CD4-positive, alpha-beta T cell (primary cell): ENCODE measurements at regions not wholly inside any gene's neighbourhood (a gene's known extent, or its start where the extent isn't known, plus 50 kb on each side); places are given as distances from the start of the nearest gene placed in this dataset.
"Not testable (repeated sequence)": the region's sequence is repeated elsewhere in the genome, so short reads cannot be mapped to it uniquely, and the experiment has no call there.

ENCODE experiments used
- ATAC-seq: fragments of 200-7000 bp; cut with Tn5 transposase; one replicate; pipeline ENCODE4 v1.10.0; 2022; ENCODE audit warnings: mild to moderate bottlenecking; ENCODE audit not compliant: poor library complexity
- CTCF ChIA-PET: fragments of 350-600 bp; sonication (Branson Sonifier 250); formaldehyde crosslinking; loops from one replicate; lab custom pipeline; 2021; ENCODE audit warnings: antibody characterized with exemption, inconsistent platforms; lab: Charles Lee
- POLR2A ChIA-PET: fragments of 350-600 bp; sonication (Branson Sonifier 250); formaldehyde crosslinking; loops from one replicate; lab custom pipeline; 2021; ENCODE audit warnings: antibody characterized with exemption, inconsistent platforms; lab: Charles Lee
- DNase-seq, 14 experiments: peaks; one replicate each; pipeline ENCODE4 v3.0.0-alpha.2; 2013 to 2020; ENCODE audit warnings: mixed read lengths in 2 of 14
- H3K27ac ChIP-seq, 2 donors: one replicate each; pipeline versions ENCODE4 v1.5.1 to v1.7.0; 2013; ENCODE audit warnings: low read length in 2 of 2, low read depth in 1 of 2, mild to moderate bottlenecking in 1 of 2
- H3K27me3 ChIP-seq, 2 experiments: 1 replicate in 1 of 2; 2 replicates in 1 of 2; pipeline versions ENCODE4 v1.6.1 to v1.7.0; 2013; ENCODE audit warnings: low read length in 2 of 2, control low read depth in 1 of 2, mild to moderate bottlenecking in 1 of 2, moderate library complexity in 1 of 2; ENCODE audit not compliant: insufficient read depth in 2 of 2, control insufficient read depth in 1 of 2
- H3K36me3 ChIP-seq: one replicate; pipeline ENCODE4 v1.6.1; 2013; ENCODE audit warnings: low read length, control low read depth; ENCODE audit not compliant: insufficient read depth
- H3K4me1 ChIP-seq: one replicate; pipeline ENCODE4 v1.6.1; 2013; ENCODE audit warnings: low read length, control low read depth; ENCODE audit not compliant: insufficient read depth
- H3K4me3 ChIP-seq: one replicate; pipeline ENCODE4 v1.5.1; 2013; ENCODE audit warnings: mild to moderate bottlenecking, low read length, moderate library complexity
- H3K9me3 ChIP-seq, 2 experiments: 1 replicate in 1 of 2; 2 replicates in 1 of 2; pipeline versions ENCODE4 v1.6.1 to v1.7.0; 2013; ENCODE audit warnings: low read length in 2 of 2, mild to moderate bottlenecking in 2 of 2, control low read depth in 1 of 2, moderate library complexity in 1 of 2; ENCODE audit not compliant: control insufficient read depth in 1 of 2, insufficient read depth in 1 of 2
- H3K27ac Mint-ChIP-seq: one replicate; pipeline ENCODE4 v1.8.0; 2020; ENCODE audit warnings: mixed read lengths
- H3K27me3 Mint-ChIP-seq: one replicate; pipeline ENCODE4 v1.8.0; 2021; ENCODE audit warnings: mixed read lengths
- H3K36me3 Mint-ChIP-seq: one replicate; pipeline ENCODE4 v1.8.0; 2021; ENCODE audit warnings: low read depth, mixed read lengths
- H3K4me1 Mint-ChIP-seq: one replicate; pipeline ENCODE4 v1.8.0; 2021; ENCODE audit warnings: low read depth, mixed read lengths
- H3K4me3 Mint-ChIP-seq: one replicate; pipeline ENCODE4 v1.8.0; 2020; ENCODE audit warnings: mild to moderate bottlenecking, mixed read lengths
- H3K9me3 Mint-ChIP-seq: one replicate; pipeline ENCODE4 v1.8.0; 2020; ENCODE audit warnings: mixed read lengths
- intact Hi-C, 2 experiments: fragments of 100-400 bp; cut with DNase I in 1 of 2; cut with micrococcal nuclease in 1 of 2; formaldehyde crosslinking; loops; one replicate each; pipeline versions ENCODE4 v1.15.1 to v1.9.0; 2023 to 2025; cut with DNase I, micrococcal nuclease
- TF ChIP-seq, protein P1 (sequence below): fragments of 200-600 bp; IDR thresholded peaks from one replicate; pipeline ENCODE4 v1.8.0; 2022; ENCODE audit warnings: antibody characterized with exemption, mild to moderate bottlenecking

DNA sequence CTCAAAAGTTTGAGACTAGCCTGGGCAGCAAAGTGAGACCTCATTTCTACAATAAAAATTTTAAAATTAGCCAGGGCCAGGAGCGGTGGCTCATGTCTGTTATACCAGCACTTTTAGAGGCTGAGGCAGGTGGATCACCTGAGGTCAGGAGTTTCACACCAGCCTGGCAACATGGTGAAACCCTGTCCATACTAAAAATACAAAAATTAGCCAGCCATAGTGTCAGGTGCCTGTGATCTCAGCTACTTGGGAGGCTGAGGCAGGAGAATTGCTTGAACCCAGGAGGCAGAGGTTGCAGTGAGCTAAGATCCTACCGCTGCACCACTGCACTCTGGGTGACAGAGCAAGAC is 85.1 kb upstream of the MAP4 start:
- DNase-seq, H3K36me3 Mint-ChIP-seq, H3K4me1 Mint-ChIP-seq, ATAC-seq, intact Hi-C loops, H3K4me1 ChIP-seq, H3K9me3 Mint-ChIP-seq, H3K27ac ChIP-seq, H3K27me3 Mint-ChIP-seq, H3K9me3 ChIP-seq, H3K4me3 ChIP-seq, H3K36me3 ChIP-seq, POLR2A ChIA-PET, H3K27ac Mint-ChIP-seq, CTCF ChIA-PET, H3K4me3 Mint-ChIP-seq, H3K27me3 ChIP-seq: not testable (repeated sequence)

DNA sequence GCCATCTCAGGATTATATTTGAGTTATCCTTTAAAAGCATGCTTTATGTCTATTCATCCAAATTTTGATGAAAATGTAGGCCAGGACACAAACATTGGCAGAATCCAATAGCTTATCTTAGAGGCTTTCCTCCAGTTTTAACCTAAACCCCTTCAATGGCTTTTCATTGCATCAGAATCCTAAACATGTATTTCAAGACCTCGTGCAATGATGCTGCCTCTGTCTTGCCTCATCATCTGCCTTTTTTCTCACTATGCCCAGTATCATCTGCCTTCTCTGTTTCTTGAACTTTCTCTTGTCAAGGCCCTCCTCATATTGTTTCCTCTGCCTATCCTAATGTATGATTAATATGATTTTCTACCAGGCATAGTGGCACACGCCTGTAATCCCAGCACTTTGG is 76.1 kb upstream of the MAP4 start:
- DNase-seq (no peak), ATAC-seq (no peak)
- Histone ChIP-seq H3K4me1 (peaks cover 17% of the 10 kb centered on the region), H3K27me3 (no peaks in the 10 kb centered on the region), H3K9me3 (no peaks in the 10 kb centered on the region), H3K4me3 (no peak overlapping the region), H3K36me3 (no peaks in the 10 kb centered on the region), H3K27ac (no peak overlapping the region)
- no peaks in the 10 kb centered on the region for H3K27me3 Mint-ChIP-seq
- no peak overlapping the region for H3K4me3 Mint-ChIP-seq
- POLR2A ChIA-PET, result no interaction called here
- intact Hi-C loops, result loop anchor here in 1 of 2 experiments (5.0 kb wide), 1 partner anchor 805 kb away; the partner anchor contains the start of gene SLC25A20
- peaks cover 15% of the 10 kb centered on the region for H3K36me3 Mint-ChIP-seq
- TF ChIP-seq, protein P1, sequence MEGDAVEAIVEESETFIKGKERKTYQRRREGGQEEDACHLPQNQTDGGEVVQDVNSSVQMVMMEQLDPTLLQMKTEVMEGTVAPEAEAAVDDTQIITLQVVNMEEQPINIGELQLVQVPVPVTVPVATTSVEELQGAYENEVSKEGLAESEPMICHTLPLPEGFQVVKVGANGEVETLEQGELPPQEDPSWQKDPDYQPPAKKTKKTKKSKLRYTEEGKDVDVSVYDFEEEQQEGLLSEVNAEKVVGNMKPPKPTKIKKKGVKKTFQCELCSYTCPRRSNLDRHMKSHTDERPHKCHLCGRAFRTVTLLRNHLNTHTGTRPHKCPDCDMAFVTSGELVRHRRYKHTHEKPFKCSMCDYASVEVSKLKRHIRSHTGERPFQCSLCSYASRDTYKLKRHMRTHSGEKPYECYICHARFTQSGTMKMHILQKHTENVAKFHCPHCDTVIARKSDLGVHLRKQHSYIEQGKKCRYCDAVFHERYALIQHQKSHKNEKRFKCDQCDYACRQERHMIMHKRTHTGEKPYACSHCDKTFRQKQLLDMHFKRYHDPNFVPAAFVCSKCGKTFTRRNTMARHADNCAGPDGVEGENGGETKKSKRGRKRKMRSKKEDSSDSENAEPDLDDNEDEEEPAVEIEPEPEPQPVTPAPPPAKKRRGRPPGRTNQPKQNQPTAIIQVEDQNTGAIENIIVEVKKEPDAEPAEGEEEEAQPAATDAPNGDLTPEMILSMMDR, result no peak
- H3K4me1 Mint-ChIP-seq, result peaks cover 20% of the 10 kb centered on the region
- H3K27ac Mint-ChIP-seq, result no peak overlapping the region
- CTCF ChIA-PET, result no interaction called here
- no peaks in the 10 kb centered on the region for H3K9me3 Mint-ChIP-seq

DNA sequence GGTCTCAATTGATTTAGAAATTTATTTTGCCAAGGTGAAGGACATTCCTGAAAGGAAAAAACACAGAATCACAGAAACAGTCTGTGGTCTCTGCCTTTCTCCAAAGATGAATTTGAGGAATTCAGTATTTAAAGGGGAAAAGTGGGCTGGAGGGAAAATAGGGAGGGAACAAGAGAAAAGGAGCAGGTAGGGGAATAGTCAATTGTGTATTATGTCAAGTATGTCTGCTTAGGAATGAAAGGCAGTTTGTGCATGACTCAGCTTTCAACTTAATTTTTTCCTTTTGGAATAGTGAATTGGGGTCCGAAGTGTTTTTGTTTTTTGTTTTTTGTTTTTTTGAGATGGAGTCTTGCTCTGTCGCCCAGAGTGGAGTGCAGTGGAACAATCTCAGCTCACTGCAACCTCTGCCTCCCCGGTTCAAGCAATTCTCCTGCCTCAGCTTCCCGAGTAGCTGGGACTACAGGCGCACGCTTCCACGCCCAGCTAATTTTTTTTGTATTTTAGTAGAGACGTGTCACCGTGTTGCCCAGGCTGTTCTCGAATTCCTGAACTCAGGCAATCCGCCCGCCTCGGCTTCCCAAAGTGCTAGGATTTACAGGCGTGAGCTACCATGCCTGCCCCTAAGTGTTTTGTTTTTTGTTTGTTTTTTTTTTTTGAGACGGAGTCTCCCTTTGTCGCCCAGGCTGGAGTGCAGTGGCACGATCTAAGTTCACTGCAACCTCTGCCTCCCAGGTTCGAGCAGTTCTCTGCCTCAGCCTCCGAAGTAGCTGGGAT is 74.1 kb upstream of the MAP4 start:
- H3K4me1 ChIP-seq, result peaks cover 19% of the 10 kb centered on the region
- DNase-seq, result no peak
- H3K4me3 Mint-ChIP-seq, result peak overlapping the region; percentile 97
- CTCF ChIA-PET, result interaction anchor here (1.3 kb wide), 1 partner anchor 100 kb away, joined by 4 read pairs; no protein-coding TSS in a partner anchor
- no peaks in the 10 kb centered on the region for H3K9me3 Mint-ChIP-seq
- TF ChIP-seq, protein P1, result no peak
- H3K9me3 ChIP-seq, result no peaks in the 10 kb centered on the region
- H3K4me1 Mint-ChIP-seq, result peaks cover 27% of the 10 kb centered on the region
- no peaks in the 10 kb centered on the region for H3K27me3 ChIP-seq
- no peak overlapping the region for H3K27ac ChIP-seq
- no peaks in the 10 kb centered on the region for H3K27me3 Mint-ChIP-seq
- no peaks in the 10 kb centered on the region for H3K36me3 ChIP-seq
- intact Hi-C loops, result loop anchor here in 1 of 2 experiments (5.0 kb wide), 1 partner anchor 807 kb away; the partner anchor contains the start of gene SLC25A20
- no peak for ATAC-seq
- H3K4me3 ChIP-seq, result no peak overlapping the region
- POLR2A ChIA-PET, result interaction anchor here (1.2 kb wide), 1 partner anchor 22 kb away, joined by 3 read pairs; no protein-coding TSS in a partner anchor
- H3K27ac Mint-ChIP-seq, result peak overlapping the region; percentile 95
- H3K36me3 Mint-ChIP-seq, result peaks cover 15% of the 10 kb centered on the region
